ENCODE measurements at regions not wholly inside any gene's neighbourhood (a gene's known extent, or its start where the extent isn't known, plus 50 kb on each side); places are given as distances from the start of the nearest gene placed in this dataset.

DNA sequence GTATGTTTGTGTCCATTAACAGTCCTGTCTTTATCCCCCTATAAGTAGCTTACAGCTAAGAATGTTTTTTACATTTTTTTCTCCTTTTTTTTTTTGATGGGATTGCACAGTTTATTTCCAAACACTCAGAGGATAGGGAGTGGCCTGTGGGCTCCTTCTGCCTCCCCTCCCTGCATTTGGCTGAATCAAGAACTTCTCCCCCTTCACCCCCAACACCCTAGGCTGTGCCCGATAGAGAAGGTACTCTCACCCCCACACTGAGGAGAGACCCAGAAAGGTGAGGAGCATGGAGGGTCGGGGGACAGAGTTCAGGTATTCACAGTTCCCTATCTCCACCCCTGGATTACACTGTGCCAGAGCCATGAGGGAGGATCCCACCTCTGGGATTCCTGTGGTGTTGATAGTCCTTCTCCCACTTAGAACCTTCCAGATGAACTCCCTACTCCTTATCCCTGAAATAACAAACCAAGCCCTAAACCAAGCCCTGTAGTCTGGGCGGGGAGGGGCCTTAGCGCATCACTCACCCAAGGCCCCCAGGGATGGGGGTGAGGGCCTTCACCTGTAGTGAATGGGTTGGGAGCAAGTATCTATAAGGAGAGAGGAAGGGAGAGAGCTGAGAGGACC lies 97.1 kb downstream of the ADAMTS15 start:
- TF ChIP-seq, protein P1, sequence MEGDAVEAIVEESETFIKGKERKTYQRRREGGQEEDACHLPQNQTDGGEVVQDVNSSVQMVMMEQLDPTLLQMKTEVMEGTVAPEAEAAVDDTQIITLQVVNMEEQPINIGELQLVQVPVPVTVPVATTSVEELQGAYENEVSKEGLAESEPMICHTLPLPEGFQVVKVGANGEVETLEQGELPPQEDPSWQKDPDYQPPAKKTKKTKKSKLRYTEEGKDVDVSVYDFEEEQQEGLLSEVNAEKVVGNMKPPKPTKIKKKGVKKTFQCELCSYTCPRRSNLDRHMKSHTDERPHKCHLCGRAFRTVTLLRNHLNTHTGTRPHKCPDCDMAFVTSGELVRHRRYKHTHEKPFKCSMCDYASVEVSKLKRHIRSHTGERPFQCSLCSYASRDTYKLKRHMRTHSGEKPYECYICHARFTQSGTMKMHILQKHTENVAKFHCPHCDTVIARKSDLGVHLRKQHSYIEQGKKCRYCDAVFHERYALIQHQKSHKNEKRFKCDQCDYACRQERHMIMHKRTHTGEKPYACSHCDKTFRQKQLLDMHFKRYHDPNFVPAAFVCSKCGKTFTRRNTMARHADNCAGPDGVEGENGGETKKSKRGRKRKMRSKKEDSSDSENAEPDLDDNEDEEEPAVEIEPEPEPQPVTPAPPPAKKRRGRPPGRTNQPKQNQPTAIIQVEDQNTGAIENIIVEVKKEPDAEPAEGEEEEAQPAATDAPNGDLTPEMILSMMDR (IDR thresholded peaks at IDR 0.05) = no peak
- no peak for TF ChIP-seq EP300 (IDR thresholded peaks at IDR 0.05; ENCODE audit: low read depth)

Data from transverse colon (tissue), 3 donors.